Pulmonary artery endothelial cell (primary cell): ENCODE measurements at regions not wholly inside any gene's neighbourhood (a gene's known extent, or its start where the extent isn't known, plus 50 kb on each side); places are given as distances from the start of the nearest gene placed in this dataset.

ENCODE experiments used
- DNase-seq: peaks from one replicate; pipeline ENCODE4 v3.0.0-alpha.2; 2011; ENCODE audit warnings: low read depth, low spot score

DNA sequence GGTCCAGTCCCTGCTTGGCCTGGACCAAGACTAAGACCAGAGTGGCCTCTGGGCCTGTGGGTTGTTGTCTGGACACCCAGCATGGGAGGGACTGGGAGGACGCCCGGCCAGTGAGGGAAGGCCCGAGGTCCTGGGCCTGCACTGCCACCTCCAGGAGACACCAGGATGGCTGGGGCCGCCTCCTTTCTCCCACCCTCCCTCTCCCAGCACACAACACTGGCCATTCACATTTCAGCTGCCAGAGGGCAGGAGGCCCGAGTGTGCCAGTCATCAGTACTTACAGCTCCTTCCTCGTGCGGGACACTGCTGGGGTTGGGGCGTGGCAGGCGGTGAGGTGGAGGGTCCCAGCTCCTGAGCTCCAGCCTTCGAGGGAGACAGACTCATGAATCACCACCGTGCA lies 133.5 kb downstream of the ASB1 start:
- no peak for DNase-seq

DNA sequence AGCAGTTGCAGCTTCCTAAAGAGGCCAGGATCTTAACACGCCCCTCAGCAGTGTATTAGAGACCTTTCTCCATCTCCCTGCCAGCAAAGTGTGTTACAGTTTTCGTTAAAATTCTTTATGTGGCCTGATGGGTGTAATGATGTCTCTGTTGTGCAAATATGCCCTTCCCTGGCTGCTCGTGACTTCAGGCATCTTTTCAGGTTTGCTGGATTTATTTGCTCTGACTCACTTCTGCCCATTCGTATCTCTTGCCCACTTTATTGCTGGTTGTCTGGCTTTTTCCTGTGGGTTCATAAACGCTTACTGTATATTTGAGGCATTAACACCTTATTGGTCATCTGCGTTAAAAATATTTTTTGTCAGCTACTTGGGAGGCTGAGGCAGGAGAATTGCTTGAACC lies 134.5 kb downstream of the ASB1 start:
- no peak for DNase-seq

GRCh38 chr2:238562446-238562845 lies 135.7 kb downstream of the ASB1 start:
- no peak for DNase-seq

DNA sequence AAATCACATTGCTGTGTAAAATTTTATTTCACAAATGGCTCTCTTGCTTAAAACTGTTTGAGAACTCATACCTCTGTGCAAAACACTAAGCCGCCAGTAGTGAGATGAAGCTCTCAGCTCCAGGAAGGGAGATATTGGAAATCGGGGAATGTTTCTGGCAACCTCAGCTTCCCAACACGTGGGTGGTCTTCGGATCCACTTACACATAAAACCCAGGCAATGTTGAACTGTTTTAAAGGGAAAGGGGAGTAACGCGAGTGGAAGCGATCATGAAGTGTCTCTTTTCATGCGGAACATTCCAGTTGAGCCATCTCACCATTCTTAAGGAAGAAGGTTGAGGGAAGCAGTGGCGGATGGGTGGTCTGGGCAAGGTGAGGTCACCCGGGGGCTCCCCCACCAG lies 136.8 kb downstream of the ASB1 start:
- no peak for DNase-seq

- DNase-seq: no peak
Measured at GRCh38 chr2:238564286-238564920, 137.7 kb downstream of the ASB1 start.

- no peak for DNase-seq
Measured at GRCh38 chr2:238565031-238565430, 138.3 kb downstream of the ASB1 start.

DNA sequence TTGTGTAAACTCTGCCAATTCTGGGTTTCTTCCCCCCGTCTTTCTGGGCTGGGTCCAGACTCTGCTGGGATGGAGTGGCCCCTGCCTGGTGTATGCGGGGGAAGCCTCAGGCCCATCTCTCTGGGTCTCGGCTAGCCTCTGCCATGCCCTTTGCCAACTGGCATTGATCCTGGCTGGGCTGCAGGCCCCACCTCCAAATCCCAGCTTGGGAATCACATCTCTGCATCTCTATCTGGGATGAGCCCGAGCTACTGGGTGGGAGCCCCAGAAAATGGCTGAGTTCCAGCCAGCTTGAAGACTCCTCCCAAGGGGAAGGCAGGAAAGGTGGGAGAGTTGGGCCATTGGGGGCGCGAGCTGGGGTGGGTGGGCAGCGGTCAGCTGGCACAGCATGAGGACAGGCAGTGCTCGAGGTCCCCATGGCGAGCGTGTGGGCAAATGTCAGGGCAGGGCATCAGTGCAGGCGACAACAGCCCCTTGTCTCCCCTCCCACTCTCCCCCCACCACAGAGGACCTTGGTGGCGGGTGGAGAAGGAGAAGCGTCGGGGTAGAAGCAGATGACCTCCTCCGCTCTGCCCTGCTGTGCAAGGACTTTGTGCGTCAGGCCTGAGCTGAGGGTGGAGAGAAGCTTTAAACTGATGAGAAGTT lies 139.4 kb downstream of the ASB1 start:
- no peak for DNase-seq

GRCh38 chr2:238567067-238567855 lies 140.5 kb downstream of the ASB1 start:
- DNase-seq: no peak

DNA sequence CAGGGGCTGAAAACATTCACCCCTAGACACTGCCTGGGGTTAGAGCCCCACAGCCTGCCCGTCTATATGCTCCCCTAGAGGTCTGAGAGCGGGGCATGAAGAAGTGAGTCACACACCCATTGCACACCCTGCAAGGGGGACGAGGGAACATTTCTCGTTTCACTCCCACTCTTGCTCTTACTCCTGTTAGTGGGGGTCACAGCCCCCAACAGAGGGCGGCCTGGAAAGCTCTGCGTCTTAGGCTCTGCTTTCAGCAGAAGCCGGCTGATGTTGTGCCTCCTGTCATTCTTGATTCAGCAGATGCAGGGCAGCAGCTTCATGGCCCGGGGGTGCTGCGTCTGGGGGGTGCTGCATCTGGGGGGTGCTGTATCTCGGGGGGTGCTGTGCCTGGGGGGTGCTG lies 141.3 kb downstream of the ASB1 start:
- DNase-seq: no peak

- DNase-seq: no peak
Measured at GRCh38 chr2:238568455-238569440, 142.0 kb downstream of the ASB1 start.

DNA sequence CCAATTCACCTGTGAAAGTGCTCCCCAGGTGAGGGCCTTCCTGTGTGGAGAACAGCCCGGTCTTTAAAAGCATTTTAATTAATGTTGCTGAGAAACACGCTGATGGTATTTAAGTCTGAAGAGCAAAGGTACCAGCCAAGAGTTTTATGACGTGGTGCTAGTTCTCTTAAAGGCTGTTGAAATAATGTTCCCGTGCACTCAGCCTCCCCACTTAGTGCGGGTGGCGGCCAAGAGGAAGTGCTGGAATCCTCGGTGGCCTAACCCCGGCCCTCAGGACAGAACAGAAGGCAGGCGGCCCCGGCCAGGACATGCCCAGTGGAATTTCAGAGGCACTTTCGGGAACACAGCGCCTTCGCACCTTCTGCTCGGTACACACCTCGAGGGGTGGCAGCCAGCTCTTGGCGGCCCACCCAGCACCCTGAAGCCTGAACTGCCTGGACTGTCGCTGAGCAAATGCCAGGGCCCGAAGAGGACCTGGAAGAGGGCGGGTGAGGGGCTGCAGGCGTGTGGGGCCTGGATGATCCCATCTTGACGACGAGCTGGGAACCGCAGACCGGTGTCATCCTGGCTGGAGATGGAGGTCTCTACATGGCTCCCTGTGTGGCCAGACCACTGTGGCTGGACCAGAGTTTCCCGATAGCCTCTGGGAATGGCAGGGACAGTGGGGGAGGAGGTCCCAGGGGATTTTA lies 142.9 kb downstream of the ASB1 start:
- DNase-seq: no peak

GRCh38 chr2:238570391-238570790 lies 143.7 kb downstream of the ASB1 start:
- no peak for DNase-seq

- no peak for DNase-seq
Measured at GRCh38 chr2:238570926-238571325, 144.2 kb downstream of the ASB1 start.

DNA sequence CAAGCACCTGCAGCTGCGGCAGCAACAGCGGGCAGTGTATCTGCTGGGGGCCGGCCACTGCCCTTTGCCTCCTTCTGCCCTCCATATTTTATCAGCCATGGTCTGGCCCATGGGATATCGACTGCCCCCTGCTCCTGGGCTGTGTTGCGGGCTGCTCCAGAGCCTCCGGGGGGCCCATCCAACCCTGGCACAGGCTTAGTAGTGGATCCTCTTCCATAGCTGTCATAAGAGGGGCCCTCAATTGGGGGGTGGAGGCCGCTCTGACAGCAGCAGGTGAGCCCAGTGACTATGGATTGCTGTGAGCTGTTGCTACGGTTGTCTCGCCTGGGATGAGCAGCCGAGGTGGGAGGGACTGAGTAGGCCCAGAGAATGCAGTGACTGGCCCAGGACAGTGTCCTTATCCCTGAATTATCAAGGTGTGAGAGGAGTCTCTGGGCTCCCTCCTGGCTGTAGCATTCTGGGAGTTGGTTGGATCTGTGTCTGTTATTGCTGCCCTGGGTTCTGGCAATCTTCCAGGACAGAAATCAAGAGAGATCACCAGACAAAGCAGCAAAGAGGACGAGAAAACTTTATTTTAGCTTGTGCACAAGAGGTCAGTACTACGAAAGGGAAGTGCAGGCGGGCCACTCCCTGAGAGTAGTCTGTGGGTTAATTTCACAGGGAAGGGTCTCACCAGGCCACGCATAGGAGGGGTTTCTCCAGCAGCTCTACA lies 145.1 kb downstream of the ASB1 start:
- no peak for DNase-seq

- DNase-seq: no peak
Measured at GRCh38 chr2:238573065-238573778, 146.5 kb downstream of the ASB1 start.

- no peak for DNase-seq
Measured at GRCh38 chr2:238573916-238574315, 147.2 kb downstream of the ASB1 start.

- no peak for DNase-seq
Measured at GRCh38 chr2:238574490-238575271, 148.0 kb downstream of the ASB1 start.

GRCh38 chr2:238576674-238577073 lies 149.9 kb downstream of the ASB1 start:
- DNase-seq: no peak

GRCh38 chr2:238578256-238578655 lies 151.5 kb downstream of the ASB1 start:
- DNase-seq: no peak
